Parathyroid adenoma (tissue), 2 donors: ENCODE measurements at regions not wholly inside any gene's neighbourhood (a gene's known extent, or its start where the extent isn't known, plus 50 kb on each side); places are given as distances from the start of the nearest gene placed in this dataset.

ENCODE experiments used
- H2AFZ ChIP-seq: fragments of 300-600 bp; sonication (generic); one replicate; pipeline ENCODE4 v1.7.0; 2017; ENCODE audit warnings: antibody characterized with exemption, mild to moderate bottlenecking
- H3K27ac ChIP-seq: fragments of 300-600 bp; sonication (generic); one replicate; pipeline ENCODE4 v1.7.0; 2017
- H3K27me3 ChIP-seq: fragments of 300-600 bp; sonication (generic); one replicate; pipeline ENCODE4 v1.7.0; 2017; ENCODE audit warnings: low read length; ENCODE audit not compliant: control insufficient read depth, insufficient read depth
- H3K36me3 ChIP-seq: fragments of 300-600 bp; sonication (generic); one replicate; pipeline ENCODE4 v1.7.0; 2017; ENCODE audit warnings: low read length; ENCODE audit not compliant: control insufficient read depth, insufficient read depth
- H3K4me1 ChIP-seq: fragments of 300-600 bp; sonication (generic); one replicate; pipeline ENCODE4 v1.7.0; 2017; ENCODE audit warnings: control low read depth
- H3K4me2 ChIP-seq: fragments of 300-600 bp; sonication (generic); one replicate; pipeline ENCODE4 v1.7.0; 2017; ENCODE audit warnings: low read length
- H3K4me3 ChIP-seq: fragments of 300-600 bp; sonication (generic); one replicate; pipeline ENCODE4 v1.7.0; 2017; ENCODE audit warnings: low read depth, low read length
- H3K79me2 ChIP-seq: fragments of 300-600 bp; sonication (generic); one replicate; pipeline ENCODE4 v1.7.0; 2017; ENCODE audit warnings: control low read depth
- H3K9ac ChIP-seq: fragments of 300-600 bp; sonication (generic); one replicate; pipeline ENCODE4 v1.7.0; 2017; ENCODE audit warnings: mild to moderate bottlenecking
- H3K9me3 ChIP-seq: fragments of 300-600 bp; sonication (generic); one replicate; pipeline ENCODE4 v1.7.0; 2017; ENCODE audit warnings: low read length; ENCODE audit not compliant: control insufficient read depth
- TF ChIP-seq, protein P1 (sequence below): fragments of 300-600 bp; sonication (generic); IDR thresholded peaks from one replicate; pipeline ENCODE4 v1.7.0; 2017; ENCODE audit warnings: antibody characterized with exemption, mild to moderate bottlenecking
- donor health status: primary hyperparathyroidism.

GRCh38 chr3:68060910-68061309, 406.5 kb upstream of the SUCLG2 start:
- Histone ChIP-seq H3K9me3 (no peaks in the 10 kb centered on the region), H3K79me2 (no peaks in the 10 kb centered on the region), H3K4me1 (no peaks in the 10 kb centered on the region), H2AFZ (no peak overlapping the region), H3K9ac (no peak overlapping the region), H3K27me3 (no peaks in the 10 kb centered on the region), H3K27ac (no peak overlapping the region), H3K4me2 (no peak overlapping the region), H3K4me3 (no peak overlapping the region), H3K36me3 (no peaks in the 10 kb centered on the region)
- TF ChIP-seq, protein P1, sequence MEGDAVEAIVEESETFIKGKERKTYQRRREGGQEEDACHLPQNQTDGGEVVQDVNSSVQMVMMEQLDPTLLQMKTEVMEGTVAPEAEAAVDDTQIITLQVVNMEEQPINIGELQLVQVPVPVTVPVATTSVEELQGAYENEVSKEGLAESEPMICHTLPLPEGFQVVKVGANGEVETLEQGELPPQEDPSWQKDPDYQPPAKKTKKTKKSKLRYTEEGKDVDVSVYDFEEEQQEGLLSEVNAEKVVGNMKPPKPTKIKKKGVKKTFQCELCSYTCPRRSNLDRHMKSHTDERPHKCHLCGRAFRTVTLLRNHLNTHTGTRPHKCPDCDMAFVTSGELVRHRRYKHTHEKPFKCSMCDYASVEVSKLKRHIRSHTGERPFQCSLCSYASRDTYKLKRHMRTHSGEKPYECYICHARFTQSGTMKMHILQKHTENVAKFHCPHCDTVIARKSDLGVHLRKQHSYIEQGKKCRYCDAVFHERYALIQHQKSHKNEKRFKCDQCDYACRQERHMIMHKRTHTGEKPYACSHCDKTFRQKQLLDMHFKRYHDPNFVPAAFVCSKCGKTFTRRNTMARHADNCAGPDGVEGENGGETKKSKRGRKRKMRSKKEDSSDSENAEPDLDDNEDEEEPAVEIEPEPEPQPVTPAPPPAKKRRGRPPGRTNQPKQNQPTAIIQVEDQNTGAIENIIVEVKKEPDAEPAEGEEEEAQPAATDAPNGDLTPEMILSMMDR = no peak

DNA sequence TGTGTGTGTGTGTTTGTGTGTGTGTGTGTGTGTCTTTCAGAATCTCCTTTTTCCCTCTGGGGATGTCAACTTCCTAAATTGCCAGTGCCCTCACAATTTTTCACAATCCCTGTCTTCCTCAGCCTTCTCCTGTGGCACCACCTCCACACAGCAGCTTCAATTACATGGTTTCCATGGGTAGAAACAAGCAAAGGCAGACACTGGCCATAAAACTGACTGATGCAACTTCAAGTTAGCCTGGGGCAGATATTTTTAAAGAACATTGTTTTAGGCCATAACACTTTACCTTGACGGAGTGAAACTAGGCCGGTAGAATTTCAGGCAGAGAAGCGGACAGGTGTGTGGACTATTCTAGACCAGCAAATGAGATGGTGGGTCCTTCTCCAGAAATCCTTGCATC, 405.8 kb upstream of the SUCLG2 start:
- no peaks in the 10 kb centered on the region for H3K79me2 ChIP-seq
- H3K27ac ChIP-seq = no peak overlapping the region
- TF ChIP-seq, protein P1 = no peak
- no peaks in the 10 kb centered on the region for H3K9me3 ChIP-seq
- no peak overlapping the region for H3K4me2 ChIP-seq
- no peaks in the 10 kb centered on the region for H3K36me3 ChIP-seq
- no peak overlapping the region for H3K4me3 ChIP-seq
- no peaks in the 10 kb centered on the region for H3K27me3 ChIP-seq
- no peak overlapping the region for H3K9ac ChIP-seq
- H3K4me1 ChIP-seq = no peaks in the 10 kb centered on the region
- H2AFZ ChIP-seq = no peak overlapping the region

DNA sequence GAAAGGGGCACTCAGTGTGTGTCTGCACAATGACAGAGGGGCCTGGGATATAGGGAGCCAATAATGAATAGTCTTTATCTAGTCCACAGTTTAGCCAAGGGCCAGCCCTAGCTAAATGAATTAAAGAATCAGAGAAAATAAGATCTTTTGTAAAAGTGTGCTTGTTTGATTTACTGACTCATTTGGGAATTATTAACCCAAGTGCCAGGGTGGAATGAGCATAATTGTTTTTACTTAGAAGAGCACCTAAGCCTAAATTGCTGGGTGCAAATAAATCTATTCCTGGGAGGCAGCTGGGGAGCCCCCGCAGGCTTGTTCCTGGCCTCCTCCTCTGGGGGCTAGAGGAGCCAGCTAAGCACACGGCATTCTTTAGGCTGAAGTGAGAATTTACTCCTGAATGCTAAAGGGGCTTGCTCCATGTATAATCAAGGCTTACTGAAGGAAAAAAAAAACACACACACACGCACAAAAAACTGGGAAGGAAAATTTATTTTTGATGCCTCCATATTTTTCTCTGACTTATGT, 405.3 kb upstream of the SUCLG2 start:
- Histone ChIP-seq H3K27me3 (no peaks in the 10 kb centered on the region), H3K27ac (no peak overlapping the region), H3K4me2 (no peak overlapping the region), H3K9me3 (no peaks in the 10 kb centered on the region), H3K9ac (no peak overlapping the region), H3K36me3 (no peaks in the 10 kb centered on the region), H3K4me3 (no peak overlapping the region), H3K79me2 (no peaks in the 10 kb centered on the region), H3K4me1 (no peaks in the 10 kb centered on the region), H2AFZ (no peak overlapping the region)
- TF ChIP-seq, protein P1 = no peak

GRCh38 chr3:68057637-68058320, 403.4 kb upstream of the SUCLG2 start:
- H3K36me3 ChIP-seq = no peaks in the 10 kb centered on the region
- H3K79me2 ChIP-seq = no peaks in the 10 kb centered on the region
- H3K4me3 ChIP-seq = no peak overlapping the region
- no peak overlapping the region for H3K9ac ChIP-seq
- H3K27ac ChIP-seq = no peak overlapping the region
- H3K4me1 ChIP-seq = no peaks in the 10 kb centered on the region
- no peaks in the 10 kb centered on the region for H3K9me3 ChIP-seq
- no peak overlapping the region for H3K4me2 ChIP-seq
- H2AFZ ChIP-seq = no peak overlapping the region
- TF ChIP-seq, protein P1 = no peak
- H3K27me3 ChIP-seq = no peaks in the 10 kb centered on the region

DNA sequence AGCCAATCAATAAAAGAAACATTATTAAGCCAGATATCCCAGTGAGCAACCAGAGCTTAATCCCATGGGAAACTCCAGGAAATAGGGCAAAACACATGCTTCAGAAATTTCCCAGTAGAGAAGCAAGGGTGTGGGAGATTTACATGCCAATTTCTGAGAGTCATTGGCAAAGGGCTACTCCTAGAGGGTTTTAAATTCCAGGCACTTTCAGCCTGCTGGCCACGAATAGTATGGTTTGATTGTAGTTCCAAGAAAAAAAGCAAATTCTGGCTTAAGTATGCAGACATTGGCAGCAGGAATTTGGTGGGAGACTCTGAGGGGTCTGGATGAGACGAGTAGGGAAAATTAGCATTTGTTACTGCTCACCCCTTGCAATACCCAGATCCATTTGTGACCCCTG, 402.1 kb upstream of the SUCLG2 start:
- Histone ChIP-seq H3K9me3 (no peaks in the 10 kb centered on the region), H3K4me2 (no peak overlapping the region), H3K79me2 (no peaks in the 10 kb centered on the region), H3K4me3 (no peak overlapping the region), H3K36me3 (no peaks in the 10 kb centered on the region), H3K4me1 (no peaks in the 10 kb centered on the region), H3K27ac (no peak overlapping the region), H3K27me3 (no peaks in the 10 kb centered on the region), H3K9ac (no peak overlapping the region), H2AFZ (no peak overlapping the region)
- TF ChIP-seq, protein P1 = no peak
